Activated naive CD4-positive, alpha-beta T cell treated with anti-CD3 and anti-CD28 coated beads for 36 hours (primary cell): ENCODE measurements at regions not wholly inside any gene's neighbourhood (a gene's known extent, or its start where the extent isn't known, plus 50 kb on each side); places are given as distances from the start of the nearest gene placed in this dataset.

Experiments used
- CTCF ChIA-PET: fragments of 350-600 bp; sonication (Branson Sonifier 250); formaldehyde crosslinking; loops from one replicate; lab custom pipeline; 2021; ENCODE audit warnings: antibody characterized with exemption; lab: Charles Lee
- DNase-seq: peaks from one replicate; pipeline ENCODE4 v3.0.0-alpha.2; 2020
- H3K27ac Mint-ChIP-seq: one replicate; pipeline ENCODE4 v1.8.0; 2021; ENCODE audit warnings: mild to moderate bottlenecking, mixed read lengths
- H3K27me3 Mint-ChIP-seq: one replicate; pipeline ENCODE4 v1.8.0; 2021; ENCODE audit warnings: low read depth, mixed read lengths
- H3K36me3 Mint-ChIP-seq: one replicate; pipeline ENCODE4 v1.8.0; 2021; ENCODE audit warnings: low read depth, mixed read lengths
- H3K4me1 Mint-ChIP-seq: one replicate; pipeline ENCODE4 v1.8.0; 2021; ENCODE audit warnings: low read depth, mixed read lengths
- H3K4me3 Mint-ChIP-seq: one replicate; pipeline ENCODE4 v1.8.0; 2021; ENCODE audit warnings: mild to moderate bottlenecking, moderate library complexity, mixed read lengths
- H3K9me3 Mint-ChIP-seq: one replicate; pipeline ENCODE4 v1.8.0; 2021; ENCODE audit warnings: mixed read lengths
- intact Hi-C: fragments of 100-400 bp; cut with micrococcal nuclease; formaldehyde crosslinking; loops from one replicate; pipeline ENCODE4 v1.15.1; 2023

DNA sequence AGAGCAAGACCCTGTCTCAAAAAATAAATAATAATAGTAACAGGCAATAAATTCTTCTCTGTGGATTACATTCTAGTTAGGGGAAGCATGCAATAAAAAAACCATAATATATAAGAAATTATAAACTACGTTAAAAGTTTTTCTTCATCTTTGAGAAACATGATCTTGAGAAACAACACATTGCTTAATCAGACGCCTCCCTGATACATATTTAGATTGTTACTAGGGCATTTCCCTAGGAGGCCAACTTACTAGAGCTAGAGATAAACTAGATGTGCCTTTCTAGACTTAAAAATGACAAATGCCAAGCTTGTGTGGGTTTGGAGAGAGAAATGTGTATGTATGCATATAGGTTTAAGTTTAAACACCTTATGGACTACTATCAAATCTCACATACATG is 76.3 kb upstream of the GALNT5 start:
- Mint-ChIP-seq H3K9me3 (peaks cover 2% of the 10 kb centered on the region), H3K27ac (no peak overlapping the region), H3K27me3 (no peaks in the 10 kb centered on the region), H3K4me3 (no peak overlapping the region), H3K4me1 (peaks cover 4% of the 10 kb centered on the region), H3K36me3 (no peaks in the 10 kb centered on the region)
- CTCF ChIA-PET: interaction anchor here (2.1 kb wide), 1 partner anchor 12 kb away, joined by 17 read pairs; no protein-coding TSS in a partner anchor
- intact Hi-C loops: no loop called here
- DNase-seq: no peak

DNA sequence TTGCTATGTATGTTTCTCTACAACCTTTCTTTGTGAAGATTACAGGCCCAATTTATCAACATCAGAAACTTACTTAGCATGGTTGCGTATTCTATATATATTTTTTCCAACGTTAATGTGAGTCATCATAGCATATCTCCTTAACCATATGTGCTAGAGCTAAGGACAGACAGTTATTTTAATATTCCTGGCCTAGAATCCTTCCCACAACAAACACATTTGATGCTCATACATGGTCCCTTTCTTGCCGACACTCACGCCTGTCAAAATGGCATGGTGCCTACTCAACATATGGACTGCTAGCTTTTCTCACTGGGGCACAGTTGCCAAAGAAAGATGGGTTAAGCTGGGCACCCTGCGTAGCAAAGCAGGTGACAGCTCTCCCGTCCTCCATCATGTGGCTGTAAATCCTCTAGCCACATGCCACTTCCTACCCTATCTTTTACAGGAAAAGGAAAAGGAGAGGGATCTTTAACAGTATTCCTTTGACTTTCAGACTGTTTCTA is 75.2 kb upstream of the GALNT5 start:
- H3K27ac Mint-ChIP-seq: no peak overlapping the region

DNA sequence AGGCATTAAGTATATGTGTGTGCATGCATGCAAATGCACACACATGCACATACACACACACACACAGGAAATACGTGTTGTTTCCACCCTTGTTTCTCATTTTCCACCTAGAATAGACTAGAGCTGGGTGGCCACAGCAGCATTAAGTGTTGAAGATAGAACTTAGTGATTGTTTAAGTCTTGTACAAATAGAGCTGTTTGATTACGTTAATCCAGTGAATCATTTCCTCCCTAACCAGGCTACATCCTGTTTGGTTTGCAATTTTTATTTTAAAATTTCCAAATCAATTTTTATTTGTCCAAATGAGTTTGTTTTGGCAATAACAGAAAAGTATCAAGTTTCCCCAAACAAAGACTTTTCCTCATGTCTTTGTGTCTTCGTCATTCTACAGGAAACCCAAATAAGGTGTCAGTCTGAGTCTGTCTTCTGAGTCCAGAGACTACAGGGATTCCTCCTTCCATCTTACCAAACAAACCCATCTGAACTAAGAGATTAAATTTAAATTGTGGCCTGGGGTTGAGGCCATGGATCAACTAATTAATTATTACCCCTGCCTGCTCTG is 74.6 kb upstream of the GALNT5 start:
- no peak for DNase-seq

More for the DNA sequence above, 75.2 kb upstream of the GALNT5 start:
- CTCF ChIA-PET: no interaction called here
- intact Hi-C loops: no loop called here
- H3K9me3 Mint-ChIP-seq: no peaks in the 10 kb centered on the region
- DNase-seq: no peak
- no peaks in the 10 kb centered on the region for H3K27me3 Mint-ChIP-seq
- H3K4me3 Mint-ChIP-seq: no peak overlapping the region
- H3K36me3 Mint-ChIP-seq: no peaks in the 10 kb centered on the region
- peaks cover 4% of the 10 kb centered on the region for H3K4me1 Mint-ChIP-seq

DNA sequence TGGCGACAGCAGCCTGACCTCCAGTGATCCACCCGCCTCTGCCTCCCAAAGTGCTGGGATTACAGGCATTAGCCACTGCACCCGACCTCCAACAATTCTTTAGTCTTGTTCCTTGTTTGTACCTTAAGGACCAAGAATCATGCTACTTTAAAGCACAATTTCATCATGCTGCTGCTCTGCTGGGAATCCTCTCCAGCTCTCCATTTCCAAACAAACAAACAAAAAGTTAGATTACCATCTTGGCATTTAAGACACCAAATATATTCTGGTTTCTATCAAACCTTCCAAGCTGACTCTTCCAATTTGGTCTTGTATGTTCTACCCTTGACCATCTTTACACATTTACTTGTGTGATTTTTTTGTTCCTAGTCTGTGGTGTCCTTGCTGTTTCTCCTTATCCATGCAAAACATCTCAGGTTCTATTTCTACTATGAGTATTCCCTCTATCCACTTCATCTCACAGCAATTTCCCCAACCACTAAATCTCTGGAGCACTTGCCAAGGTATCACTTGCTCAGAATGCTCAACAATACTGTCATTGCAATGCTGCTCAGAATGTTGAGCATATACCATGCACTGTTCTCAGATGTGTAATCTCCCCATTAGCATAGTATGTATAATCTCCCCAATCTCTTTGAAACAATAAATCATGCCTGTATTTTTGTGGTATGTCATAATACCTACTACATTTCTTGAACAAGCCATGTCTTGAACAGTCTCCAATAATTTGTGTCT is 73.2 kb upstream of the GALNT5 start:
- no peaks in the 10 kb centered on the region for H3K36me3 Mint-ChIP-seq
- CTCF ChIA-PET: interaction anchor here (0.9 to 1.3 kb wide), 2 partner anchors 7 to 9 kb away, joined by 3 to 10 read pairs; no protein-coding TSS in a partner anchor
- no peak overlapping the region for H3K4me3 Mint-ChIP-seq
- no peak overlapping the region for H3K27ac Mint-ChIP-seq
- intact Hi-C loops: no loop called here
- H3K27me3 Mint-ChIP-seq: no peaks in the 10 kb centered on the region
- no peaks in the 10 kb centered on the region for H3K9me3 Mint-ChIP-seq
- no peak for DNase-seq
- peaks cover 4% of the 10 kb centered on the region for H3K4me1 Mint-ChIP-seq

More for the DNA sequence above, 74.6 kb upstream of the GALNT5 start:
- Mint-ChIP-seq H3K27ac (no peak overlapping the region), H3K9me3 (no peaks in the 10 kb centered on the region), H3K4me3 (no peak overlapping the region), H3K4me1 (peaks cover 4% of the 10 kb centered on the region), H3K36me3 (no peaks in the 10 kb centered on the region), H3K27me3 (no peaks in the 10 kb centered on the region)
- intact Hi-C loops: no loop called here
- CTCF ChIA-PET: interaction anchor here (0.6 to 1.3 kb wide), 3 partner anchors 10 to 21 kb away, joined by 3 to 10 read pairs (median 3); no protein-coding TSS in a partner anchor

DNA sequence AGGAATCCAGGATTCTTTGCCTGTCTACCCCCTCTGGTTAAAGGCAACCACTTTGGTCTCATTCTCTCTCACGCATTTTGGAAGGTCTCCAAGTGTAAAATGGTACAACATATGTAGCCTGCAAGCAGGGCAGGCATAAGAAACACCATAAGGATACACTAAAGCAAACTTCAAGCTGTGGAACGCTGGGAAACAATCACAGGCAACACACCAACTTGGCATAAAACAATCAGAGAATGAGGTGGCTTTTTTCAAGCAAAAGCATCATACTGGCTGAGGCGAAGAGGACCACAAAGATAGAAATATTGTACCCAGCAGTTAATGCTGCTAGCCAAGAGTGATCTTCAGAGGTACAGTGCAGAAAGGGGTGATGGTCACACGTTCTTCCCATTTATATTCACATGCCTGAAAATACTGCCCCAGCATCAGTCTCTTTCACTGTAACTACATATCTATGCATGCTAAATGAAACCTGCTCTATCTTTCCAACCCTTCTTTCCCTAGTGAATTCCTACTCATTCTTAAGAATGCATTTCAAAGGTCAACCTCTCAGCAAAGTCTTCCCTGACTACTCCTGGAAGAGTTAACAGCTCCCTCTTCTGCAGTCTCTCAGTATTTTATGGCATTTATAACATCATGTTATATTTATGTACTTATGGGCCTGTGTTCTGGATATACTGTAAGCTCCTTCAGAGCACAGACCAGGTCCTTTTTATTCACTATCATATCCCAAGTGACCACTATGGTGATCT is 71.9 kb upstream of the GALNT5 start:
- Mint-ChIP-seq H3K4me3 (no peak overlapping the region), H3K36me3 (no peaks in the 10 kb centered on the region), H3K27me3 (no peaks in the 10 kb centered on the region), H3K4me1 (peaks cover 4% of the 10 kb centered on the region), H3K9me3 (no peaks in the 10 kb centered on the region), H3K27ac (no peak overlapping the region)
- intact Hi-C loops: no loop called here
- DNase-seq: no peak
- CTCF ChIA-PET: no interaction called here

DNA sequence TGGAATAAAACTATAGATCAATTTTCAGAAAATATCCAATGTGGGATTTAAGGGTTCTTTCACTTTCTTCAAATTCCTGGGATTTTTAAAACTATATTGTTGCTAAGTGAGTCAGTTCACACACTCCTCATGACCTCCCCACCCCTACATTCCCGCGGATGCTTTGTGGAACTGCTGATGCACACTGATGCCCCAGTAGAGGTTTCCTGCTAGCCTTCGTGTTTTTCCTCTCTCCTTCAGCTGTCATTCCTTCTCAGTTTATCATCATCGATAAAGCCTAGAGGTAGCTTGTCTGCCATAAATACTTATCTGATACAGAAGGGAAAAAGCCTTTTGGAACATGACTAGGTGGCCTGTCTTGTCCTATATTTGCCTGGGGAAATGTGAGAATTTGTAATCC is 67.4 kb upstream of the GALNT5 start:
- DNase-seq: no peak
- Mint-ChIP-seq H3K4me1 (no peaks in the 10 kb centered on the region), H3K27me3 (peaks cover 2% of the 10 kb centered on the region), H3K4me3 (no peak overlapping the region), H3K36me3 (no peaks in the 10 kb centered on the region), H3K27ac (no peak overlapping the region), H3K9me3 (no peaks in the 10 kb centered on the region)
- intact Hi-C loops: loop anchor here (5.0 kb wide), 3 partner anchors 133 to 998 kb away; partner anchors contain the start of gene NR4A2
- CTCF ChIA-PET: no interaction called here

DNA sequence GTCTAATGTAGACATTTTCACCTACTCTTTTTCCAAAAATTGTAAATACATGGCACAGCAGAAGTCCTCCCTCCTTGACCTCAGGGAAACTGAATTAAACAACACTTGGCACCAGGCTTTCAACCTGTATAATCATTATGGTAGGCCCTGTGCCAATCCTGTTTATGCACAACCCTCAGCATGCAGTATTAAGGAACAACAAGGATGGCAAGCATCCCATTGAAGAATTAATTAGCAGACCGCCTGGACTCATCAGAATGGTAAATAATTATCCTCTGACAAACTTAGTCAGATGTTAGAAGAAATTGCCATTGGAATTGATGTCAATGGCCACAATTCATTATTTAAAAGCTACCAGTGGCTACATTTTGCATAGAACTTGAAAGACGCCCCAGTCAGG is 66.3 kb upstream of the GALNT5 start:
- H3K9me3 Mint-ChIP-seq: no peaks in the 10 kb centered on the region
- peaks cover 2% of the 10 kb centered on the region for H3K27me3 Mint-ChIP-seq
- no peak for DNase-seq
- no peak overlapping the region for H3K4me3 Mint-ChIP-seq
- CTCF ChIA-PET: no interaction called here
- H3K36me3 Mint-ChIP-seq: no peaks in the 10 kb centered on the region
- no peak overlapping the region for H3K27ac Mint-ChIP-seq
- intact Hi-C loops: loop anchor here (5.0 kb wide), 3 partner anchors 134 to 999 kb away; partner anchors contain the start of gene NR4A2
- H3K4me1 Mint-ChIP-seq: no peaks in the 10 kb centered on the region

DNA sequence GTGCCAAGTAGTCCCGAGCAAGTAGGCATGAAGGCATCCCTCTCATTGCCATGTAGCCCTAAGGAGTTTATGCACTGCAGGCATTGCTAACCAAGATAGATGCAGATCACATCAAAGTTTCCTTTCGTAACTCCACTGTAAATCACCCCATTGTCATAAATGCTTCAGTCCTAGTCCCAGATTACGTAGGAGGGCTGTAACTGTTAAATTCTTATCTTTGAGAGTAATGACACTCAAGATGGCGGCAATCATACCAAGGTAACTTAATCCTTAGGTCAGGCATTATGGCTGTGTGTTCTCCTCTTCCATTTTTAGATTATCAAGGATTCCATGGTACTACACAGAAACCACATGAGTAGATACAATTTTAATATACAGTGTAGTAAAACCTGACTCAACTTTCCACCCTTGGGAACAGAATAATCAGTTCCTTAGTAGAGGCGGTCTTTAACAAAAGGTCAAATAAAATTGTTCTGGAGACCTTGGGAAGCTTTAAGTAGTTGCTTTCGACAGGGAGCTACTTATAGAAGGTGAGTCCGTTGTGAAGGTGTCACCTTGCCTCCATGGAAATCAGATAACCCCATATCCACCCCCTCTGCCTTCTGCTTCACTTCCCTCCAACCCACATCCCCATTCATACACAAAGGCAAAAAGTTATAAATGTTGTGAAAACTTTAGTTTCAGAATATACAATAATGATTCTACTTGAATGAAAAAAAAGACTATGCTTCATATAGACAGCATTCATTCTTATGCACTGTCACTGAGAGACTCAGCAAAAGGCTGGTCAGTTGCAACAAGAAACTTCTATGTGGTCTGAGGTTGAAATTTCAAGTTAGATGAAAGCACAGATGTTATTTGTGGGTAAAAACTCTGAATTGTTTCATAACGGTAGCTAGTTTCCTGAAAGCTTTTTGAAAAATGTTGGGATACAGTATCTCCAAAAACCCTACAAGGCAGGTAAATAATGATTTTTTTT is 64.8 kb upstream of the GALNT5 start:
- intact Hi-C loops: loop anchor here (5.0 kb wide), 3 partner anchors 135 to 1000 kb away; partner anchors contain the start of gene NR4A2
- H3K4me1 Mint-ChIP-seq: no peaks in the 10 kb centered on the region
- no peak for DNase-seq
- no peaks in the 10 kb centered on the region for H3K9me3 Mint-ChIP-seq
- peaks cover 2% of the 10 kb centered on the region for H3K27me3 Mint-ChIP-seq
- H3K4me3 Mint-ChIP-seq: no peak overlapping the region
- CTCF ChIA-PET: interaction anchor here (0.7 to 1.6 kb wide), 9 partner anchors 9 to 1816 kb away, joined by 3 to 17 read pairs (median 4); no protein-coding TSS in a partner anchor
- H3K36me3 Mint-ChIP-seq: no peaks in the 10 kb centered on the region
- H3K27ac Mint-ChIP-seq: no peak overlapping the region

DNA sequence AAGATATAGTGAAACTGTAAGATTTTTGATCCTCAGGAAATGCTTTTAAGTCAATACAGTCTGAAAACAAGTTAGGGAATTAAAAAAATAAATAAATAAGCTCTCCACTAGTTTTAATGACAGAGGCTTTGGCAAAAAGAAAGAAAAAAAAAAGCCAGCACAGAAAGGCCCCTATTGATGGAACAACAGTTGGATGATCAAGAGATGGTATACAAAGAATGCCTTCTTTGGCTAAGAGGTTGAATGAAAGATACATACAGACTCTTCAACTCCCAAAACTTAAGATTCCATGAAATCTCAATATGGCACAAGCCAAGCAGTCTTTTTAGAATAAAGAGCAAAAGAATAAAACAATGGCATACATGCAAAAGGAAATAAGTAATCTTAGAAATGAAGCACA is 64.0 kb upstream of the GALNT5 start:
- Mint-ChIP-seq H3K36me3 (no peaks in the 10 kb centered on the region), H3K27ac (no peak overlapping the region), H3K27me3 (peaks cover 2% of the 10 kb centered on the region), H3K4me3 (no peak overlapping the region), H3K4me1 (no peaks in the 10 kb centered on the region), H3K9me3 (no peaks in the 10 kb centered on the region)
- intact Hi-C loops: loop anchor here (5.0 kb wide), 3 partner anchors 136 to 1001 kb away; partner anchors contain the start of gene NR4A2
- DNase-seq: no peak
- CTCF ChIA-PET: interaction anchor here (0.7 to 1.6 kb wide), 13 partner anchors 10 to 1824 kb away, joined by 3 to 17 read pairs (median 4); no protein-coding TSS in a partner anchor

DNA sequence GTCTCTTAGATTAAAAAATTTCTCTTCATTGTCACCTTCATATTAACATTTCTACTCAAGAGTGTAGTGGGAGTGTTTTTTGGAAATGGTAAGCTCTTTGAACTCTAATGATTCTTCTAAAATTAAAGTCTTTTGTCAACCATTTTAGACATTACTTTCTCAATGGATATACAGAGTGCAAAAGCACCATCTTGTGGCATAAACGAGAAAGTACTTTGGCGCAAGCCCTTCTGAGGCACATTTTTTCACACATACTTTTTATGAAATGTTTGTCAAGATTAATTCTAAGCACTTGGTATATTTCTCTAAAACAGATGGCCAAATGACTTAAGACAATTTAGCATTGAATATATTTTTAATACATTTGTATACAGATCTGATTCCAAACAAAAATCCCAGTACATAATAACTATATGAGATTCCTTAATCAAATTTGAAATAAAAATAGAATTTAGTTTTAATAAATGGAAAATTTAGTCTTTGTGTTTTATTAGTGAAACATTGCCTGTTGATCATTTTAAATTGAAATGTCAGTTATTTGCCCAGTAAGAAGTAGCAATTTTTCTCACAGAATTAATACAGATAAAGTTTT is 63.3 kb upstream of the GALNT5 start:
- CTCF ChIA-PET: interaction anchor here (0.8 to 1.6 kb wide), 12 partner anchors 11 to 1825 kb away, joined by 3 to 17 read pairs (median 4); no protein-coding TSS in a partner anchor
- H3K27ac Mint-ChIP-seq: no peak overlapping the region
- peak; percentile 35 for DNase-seq
- peaks cover 2% of the 10 kb centered on the region for H3K27me3 Mint-ChIP-seq
- no peaks in the 10 kb centered on the region for H3K4me1 Mint-ChIP-seq
- no peak overlapping the region for H3K4me3 Mint-ChIP-seq
- intact Hi-C loops: loop anchor here (2.0 to 5.0 kb wide), 7 partner anchors 137 to 1825 kb away; partner anchors contain the start of gene NR4A2
- no peaks in the 10 kb centered on the region for H3K36me3 Mint-ChIP-seq
- no peaks in the 10 kb centered on the region for H3K9me3 Mint-ChIP-seq

DNA sequence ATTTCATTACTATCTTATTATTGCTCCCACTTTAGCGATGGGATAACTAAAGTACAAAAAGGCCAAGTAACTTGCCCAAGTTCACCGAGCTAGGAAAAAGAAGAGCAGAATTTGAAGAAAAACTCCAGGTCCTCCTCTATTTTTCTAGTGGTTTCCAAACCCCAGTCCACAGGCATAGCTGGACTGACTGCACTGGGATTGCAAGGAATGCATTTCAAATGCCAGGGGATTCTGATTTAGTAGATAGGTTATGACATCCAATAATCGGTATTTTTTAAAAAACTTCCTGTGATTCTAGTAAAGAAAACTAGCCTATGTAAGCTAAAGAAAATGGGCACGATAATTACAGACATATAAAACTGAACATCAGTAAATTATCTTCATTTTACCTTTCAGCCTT is 62.7 kb upstream of the GALNT5 start:
- peaks cover 2% of the 10 kb centered on the region for H3K27me3 Mint-ChIP-seq
- intact Hi-C loops: loop anchor here (2.0 to 5.0 kb wide), 7 partner anchors 138 to 1826 kb away; partner anchors contain the start of gene NR4A2
- H3K36me3 Mint-ChIP-seq: no peaks in the 10 kb centered on the region
- CTCF ChIA-PET: interaction anchor here (0.9 kb wide), 1 partner anchor 11 kb away, joined by 3 read pairs; no protein-coding TSS in a partner anchor
- H3K9me3 Mint-ChIP-seq: no peaks in the 10 kb centered on the region
- no peak overlapping the region for H3K27ac Mint-ChIP-seq
- no peak for DNase-seq
- no peaks in the 10 kb centered on the region for H3K4me1 Mint-ChIP-seq
- H3K4me3 Mint-ChIP-seq: no peak overlapping the region
